GM12878 (cell line): ENCODE measurements at regions not wholly inside any gene's neighbourhood (a gene's known extent, or its start where the extent isn't known, plus 50 kb on each side); places are given as distances from the start of the nearest gene placed in this dataset.

Source experiments
- ATAC-seq: fragments of 200-7000 bp; cut with Tn5 transposase; 3 replicates; pipeline ENCODE4 v1.9.1; 2020; ENCODE audit warnings: mild to moderate bottlenecking, moderate library complexity
- BruUV-seq: library from RNA; stranded (reverse); fragments of 400-500 nt; replicated peaks from 2 replicates; lab custom pipeline; 2021; lab: Mats Ljungman, UMichigan
- CTCF ChIA-PET: fragments of 300-600 bp; sonication (Branson Sonifier 250); formaldehyde crosslinking; extraction: SDS; loops from one replicate; lab custom pipeline; 2021; ENCODE audit warnings: inconsistent platforms; lab: Yijun Ruan, JAX
- POLR2A ChIA-PET: fragments of 350-600 bp; formaldehyde crosslinking; extraction: SDS; loops from one replicate; lab custom pipeline; 2021; ENCODE audit warnings: inconsistent platforms; lab: Charles Lee
- RAD21 ChIA-PET: fragments of 300-600 bp; sonication (Branson Sonifier 250); formaldehyde crosslinking; loops from one replicate; lab custom pipeline; 2023; ENCODE audit warnings: antibody characterized with exemption; ENCODE audit not compliant: unreplicated experiment; lab: Charles Lee
- SMC1A ChIA-PET: fragments of 300-600 bp; sonication (Branson Sonifier 250); formaldehyde crosslinking; loops from one replicate; lab custom pipeline; 2023; ENCODE audit not compliant: unreplicated experiment, uncharacterized antibody; lab: Charles Lee
- DNase-seq: peaks from one replicate; pipeline ENCODE4 v3.0.0-alpha.2; 2011; ENCODE audit warnings: low read depth, low spot score
- FAIRE-seq: peaks from 3 replicates; lab custom pipeline; 2011; peaks lifted over from hg19 to GRCh38; lab: Jason Lieb, UNC
- H2AFZ ChIP-seq: 2 replicates; pipeline ENCODE4 v1.6.0; 2011; ENCODE audit warnings: low read depth, low read length, control low read depth; ENCODE audit not compliant: control insufficient read depth
- H3K27ac ChIP-seq: 2 replicates; pipeline ENCODE4 v1.5.1; 2011; ENCODE audit warnings: control low read depth; ENCODE audit not compliant: control insufficient read depth, insufficient read depth
- H3K27me3 ChIP-seq, 2 experiments: replicated peaks in 1 of 2; 2 replicates each; pipeline versions ENCODE4 v1.6.0 to v1.6.1; 2011; ENCODE audit warnings: low read length in 1 of 2; ENCODE audit not compliant: control insufficient read depth in 2 of 2, insufficient read depth in 2 of 2
- H3K36me3 ChIP-seq, 2 experiments: 2 replicates each; pipeline ENCODE4 v1.5.1; 2011; ENCODE audit warnings: low read length in 1 of 2; ENCODE audit not compliant: control insufficient read depth in 2 of 2, insufficient read depth in 2 of 2
- H3K4me1 ChIP-seq: 2 replicates; pipeline ENCODE4 v1.6.1; 2011; ENCODE audit warnings: mild to moderate bottlenecking, low read length, moderate library complexity, mixed read lengths; ENCODE audit not compliant: control insufficient read depth, insufficient read depth
- H3K4me2 ChIP-seq: 2 replicates; pipeline ENCODE4 v1.6.0; 2011; ENCODE audit warnings: control low read depth; ENCODE audit not compliant: control insufficient read depth, insufficient read depth
- H3K4me3 ChIP-seq: fragments of 200-600 bp; sonication (generic); 2 replicates; pipeline ENCODE4 v1.5.1; 2016
- H3K79me2 ChIP-seq: 2 replicates; pipeline ENCODE4 v1.6.0; 2011; ENCODE audit warnings: low read length; ENCODE audit not compliant: control insufficient read depth, insufficient read depth
- H3K9ac ChIP-seq: 2 replicates; pipeline ENCODE4 v1.8.0; 2011; ENCODE audit warnings: low read length, control low read depth, mixed read lengths; ENCODE audit not compliant: control insufficient read depth, insufficient read depth
- H3K9me3 ChIP-seq: replicated peaks from 3 replicates; pipeline ENCODE4 v1.5.1; 2011; ENCODE audit warnings: mild to moderate bottlenecking, low read length; ENCODE audit not compliant: control insufficient read depth, insufficient read depth
- H4K20me1 ChIP-seq: 2 replicates; pipeline ENCODE4 v1.6.0; 2011; ENCODE audit not compliant: control insufficient read depth, insufficient read depth
- CEBPB ChIP-seq, 2 experiments: fragments of 150-350 bp in 1 of 2; IDR thresholded peaks; 2 replicates each; pipeline ENCODE4 v1.6.1; 2012 to 2014; ENCODE audit warnings: low read depth in 2 of 2, low read length in 2 of 2, borderline replicate concordance in 1 of 2, inconsistent platforms in 1 of 2
- CREB1 ChIP-seq: IDR thresholded peaks from 2 replicates; pipeline ENCODE4 v1.6.1; 2012; ENCODE audit warnings: low read depth, mild to moderate bottlenecking, inconsistent platforms
- FOS ChIP-seq: IDR thresholded peaks from 3 replicates; pipeline ENCODE4 v1.6.1; 2011; ENCODE audit warnings: borderline replicate concordance; ENCODE audit not compliant: insufficient read length; ENCODE audit errors: extremely low read depth
- IRF3 ChIP-seq: fragments of 450-650 bp; IDR thresholded peaks from 2 replicates; pipeline ENCODE4 v1.6.1; 2014; ENCODE audit warnings: mild to moderate bottlenecking
- LARP7 ChIP-seq: fragments of 450-650 bp; IDR thresholded peaks from 2 replicates; pipeline ENCODE4 v1.6.1; 2017; ENCODE audit warnings: mild to moderate bottlenecking
- MEF2B ChIP-seq: fragments of 450-650 bp; IDR thresholded peaks from 2 replicates; pipeline ENCODE4 v1.6.1; 2018; ENCODE audit warnings: mild to moderate bottlenecking, moderate library complexity; ENCODE audit not compliant: partially characterized antibody, poor library complexity, severe bottlenecking
- NFYB ChIP-seq: IDR thresholded peaks from 2 replicates; pipeline ENCODE4 v1.6.1; 2011; ENCODE audit warnings: low read depth, mild to moderate bottlenecking, low read length, improper control_type of control experiment, moderate library complexity; ENCODE audit not compliant: insufficient read depth
- NR2F1 ChIP-seq: fragments of 450-650 bp; conservative IDR thresholded peaks from 2 replicates; pipeline ENCODE4 v1.6.1; 2017; ENCODE audit warnings: mild to moderate bottlenecking
- TARDBP ChIP-seq: IDR thresholded peaks from 2 replicates; pipeline ENCODE4 v1.6.1; 2016; ENCODE audit warnings: borderline replicate concordance
- TCF12 ChIP-seq: IDR thresholded peaks from 2 replicates; pipeline ENCODE4 v1.6.1; 2011; ENCODE audit warnings: low read depth, mild to moderate bottlenecking, low read length
- TCF3 ChIP-seq: IDR thresholded peaks from 2 replicates; pipeline ENCODE4 v1.6.1; 2012; ENCODE audit warnings: low read depth, mild to moderate bottlenecking, low read length, borderline replicate concordance; ENCODE audit not compliant: insufficient read depth
- USF1 ChIP-seq: IDR thresholded peaks from 2 replicates; pipeline ENCODE4 v1.6.1; 2011; ENCODE audit warnings: borderline replicate concordance, low read depth, mild to moderate bottlenecking, moderate library complexity, mixed read lengths, low read length; ENCODE audit not compliant: insufficient read depth; ENCODE audit errors: extremely low read length
- USF2 ChIP-seq: IDR thresholded peaks from 2 replicates; pipeline ENCODE4 v1.6.1; 2011; ENCODE audit warnings: low read depth, low read length, improper control_type of control experiment, borderline replicate concordance
- ZZZ3 ChIP-seq: IDR thresholded peaks from 2 replicates; pipeline ENCODE4 v1.6.1; 2011; ENCODE audit warnings: low read depth; ENCODE audit not compliant: control insufficient read depth, insufficient read length
- WGBS: methylation state at CpG from one replicate; pipeline ENCODE4 v1.1.6; 2016; ENCODE audit warnings: low lambda C conversion rate; ENCODE audit not compliant: insufficient replicate concordance, insufficient coverage; ENCODE audit errors: missing lambda C conversion rate; 5-methylcytosine and 5-hydroxymethylcytosine counted together
- in situ Hi-C: fragments of 300-500 bp; cut with MboI; formaldehyde crosslinking; loops from 9 replicates; pipeline ENCODE4 v1.14.3; 2018; ENCODE audit warnings: mixed read lengths
- intact Hi-C: fragments of 100-400 bp; cut with micrococcal nuclease; formaldehyde crosslinking; loops from one replicate; pipeline ENCODE4 v1.14.2; 2022; ENCODE audit not compliant: unreplicated experiment
- TF ChIP-seq, protein P1 (sequence below): IDR thresholded peaks from 2 replicates; pipeline ENCODE4 v1.6.1; 2011; ENCODE audit warnings: mild to moderate bottlenecking, low read depth, low read length, moderate library complexity; ENCODE audit not compliant: insufficient replicate concordance
- TF ChIP-seq, protein P2 (sequence below): IDR thresholded peaks from 2 replicates; pipeline ENCODE4 v1.6.1; 2012; ENCODE audit warnings: low read depth, low read length, improper control_type of control experiment
- TF ChIP-seq, protein P3 (sequence below): IDR thresholded peaks from 2 replicates; pipeline ENCODE4 v1.6.1; 2012; ENCODE audit warnings: low read depth, low read length, improper control_type of control experiment

DNA sequence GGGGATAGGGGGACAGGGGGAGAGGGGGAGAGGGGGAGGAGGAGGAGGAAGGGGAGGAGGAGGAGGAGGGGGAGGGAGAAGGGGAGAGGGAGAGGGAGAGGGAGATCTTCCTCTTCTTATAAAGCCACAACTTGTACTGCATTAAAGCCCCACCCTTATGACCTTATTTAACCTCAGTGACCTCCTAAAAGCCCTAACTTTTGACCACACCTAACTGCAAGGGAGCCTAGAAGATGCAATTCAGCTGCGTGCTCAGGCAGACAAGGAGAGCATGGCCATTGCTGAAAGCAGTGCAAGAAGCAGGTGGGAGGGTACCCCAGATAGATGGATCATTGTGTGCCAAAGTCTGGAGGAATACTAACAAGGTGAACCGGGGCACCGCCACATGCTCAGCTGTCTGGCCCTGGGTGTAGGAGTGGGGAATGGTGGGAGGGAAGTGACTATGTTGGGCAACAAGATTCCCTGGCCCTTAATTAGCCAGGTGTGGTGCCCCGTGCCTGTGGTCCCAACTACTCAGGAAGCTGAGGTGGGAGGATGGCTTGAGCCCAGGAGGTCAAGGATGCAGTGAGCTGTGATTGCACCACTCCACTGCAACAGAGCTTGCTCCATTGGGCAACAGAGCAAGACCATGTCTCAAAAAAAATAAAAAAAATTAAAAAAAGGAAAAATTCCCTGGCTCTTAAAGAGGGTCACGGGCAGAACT is 125.4 kb upstream of the BOD1 start:
- ChIA-PET POLR2A (interaction anchor here (0.6 to 1.0 kb wide), 4 partner anchors 16 to 150 kb away, joined by 3 to 4 read pairs (median 4); no protein-coding TSS in a partner anchor), CTCF (interaction anchor here (0.8 to 2.8 kb wide), 6 partner anchors 8 to 231 kb away, joined by 3 to 9 read pairs (median 4); no protein-coding TSS in a partner anchor), RAD21 (interaction anchor here (0.8 to 5.8 kb wide), 5 partner anchors 8 to 183 kb away, joined by 3 to 45 read pairs (median 4); no protein-coding TSS in a partner anchor), SMC1A (interaction anchor here (0.7 to 5.8 kb wide), 12 partner anchors 8 to 149 kb away, joined by 3 to 28 read pairs (median 4); no protein-coding TSS in a partner anchor)
- Histone ChIP-seq H3K4me1 (peaks cover 71% of the 10 kb centered on the region), H2AFZ (peak overlapping the region; percentile 56), H3K27ac (peak overlapping the region; percentile 85), H3K9ac (peak overlapping the region; percentile 54), H3K27me3 (no peaks in the 10 kb centered on the region), H3K36me3 (no peaks in the 10 kb centered on the region), H4K20me1 (no peaks in the 10 kb centered on the region), H3K4me2 (peak overlapping the region; percentile 92), H3K79me2 (no peaks in the 10 kb centered on the region), H3K4me3 (no peak overlapping the region), H3K9me3 (no peaks in the 10 kb centered on the region)
- BruUV-seq = no TSS peak
- DNase-seq (no peak), ATAC-seq (peak; percentile 22), FAIRE-seq (no peak)
- in situ Hi-C loops = loop anchor here (5.0 kb wide), 1 partner anchor 80 kb away; no protein-coding TSS in a partner anchor
- intact Hi-C loops = loop anchor here (2.0 kb wide), 1 partner anchor 123 kb away; no protein-coding TSS in a partner anchor
- 8% methylated on average over 5 of the region's 5 CpGs for whole genome bisulfite sequencing
- TF ChIP-seq TCF3 = 0 out of 2 replicates have a peak, but pooled peaks have one; percentile 10
- TF ChIP-seq USF1 = no peak
- no peak for TF ChIP-seq FOS
- TF ChIP-seq, protein P1, sequence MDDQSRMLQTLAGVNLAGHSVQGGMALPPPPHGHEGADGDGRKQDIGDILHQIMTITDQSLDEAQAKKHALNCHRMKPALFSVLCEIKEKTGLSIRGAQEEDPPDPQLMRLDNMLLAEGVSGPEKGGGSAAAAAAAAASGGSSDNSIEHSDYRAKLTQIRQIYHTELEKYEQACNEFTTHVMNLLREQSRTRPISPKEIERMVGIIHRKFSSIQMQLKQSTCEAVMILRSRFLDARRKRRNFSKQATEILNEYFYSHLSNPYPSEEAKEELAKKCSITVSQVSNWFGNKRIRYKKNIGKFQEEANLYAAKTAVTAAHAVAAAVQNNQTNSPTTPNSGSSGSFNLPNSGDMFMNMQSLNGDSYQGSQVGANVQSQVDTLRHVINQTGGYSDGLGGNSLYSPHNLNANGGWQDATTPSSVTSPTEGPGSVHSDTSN = no peak
- 0 out of 2 replicates have a peak, but pooled peaks have one; percentile 14 for TF ChIP-seq TCF12
- peak in 1 of 2 experiments; percentile 7; a peak in 1 of 4 replicates for TF ChIP-seq CEBPB (IDR thresholded peaks at IDR 0.05; ENCODE audit: borderline replicate concordance in 1 of 2, low read depth in 2 of 2, low read length in 2 of 2)
- TF ChIP-seq NR2F1 = peak; percentile 75
- no peak for TF ChIP-seq TARDBP
- TF ChIP-seq CREB1 = no peak
- TF ChIP-seq USF2 = no peak
- TF ChIP-seq NFYB = no peak
- TF ChIP-seq MEF2B = no peak
- TF ChIP-seq, protein P2, sequence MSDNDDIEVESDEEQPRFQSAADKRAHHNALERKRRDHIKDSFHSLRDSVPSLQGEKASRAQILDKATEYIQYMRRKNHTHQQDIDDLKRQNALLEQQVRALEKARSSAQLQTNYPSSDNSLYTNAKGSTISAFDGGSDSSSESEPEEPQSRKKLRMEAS = no peak
- TF ChIP-seq ZZZ3 = no peak
- TF ChIP-seq IRF3 = no peak
- 0 out of 2 replicates have a peak, but pooled peaks have one; percentile 28 for TF ChIP-seq LARP7
- TF ChIP-seq, protein P3, sequence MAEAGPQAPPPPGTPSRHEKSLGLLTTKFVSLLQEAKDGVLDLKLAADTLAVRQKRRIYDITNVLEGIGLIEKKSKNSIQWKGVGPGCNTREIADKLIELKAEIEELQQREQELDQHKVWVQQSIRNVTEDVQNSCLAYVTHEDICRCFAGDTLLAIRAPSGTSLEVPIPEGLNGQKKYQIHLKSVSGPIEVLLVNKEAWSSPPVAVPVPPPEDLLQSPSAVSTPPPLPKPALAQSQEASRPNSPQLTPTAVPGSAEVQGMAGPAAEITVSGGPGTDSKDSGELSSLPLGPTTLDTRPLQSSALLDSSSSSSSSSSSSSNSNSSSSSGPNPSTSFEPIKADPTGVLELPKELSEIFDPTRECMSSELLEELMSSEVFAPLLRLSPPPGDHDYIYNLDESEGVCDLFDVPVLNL = no peak
